OCI-LY7 (cell line): ENCODE measurements at regions not wholly inside any gene's neighbourhood (a gene's known extent, or its start where the extent isn't known, plus 50 kb on each side); places are given as distances from the start of the nearest gene placed in this dataset.

Experiments used
- CTCF ChIP-seq: fragments of 200-600 bp; sonication (generic); conservative IDR thresholded peaks from 2 replicates; pipeline ENCODE4 v1.5.1; 2014; ENCODE audit warnings: mild to moderate bottlenecking, antibody characterized with exemption, low read length, moderate library complexity, mixed read lengths
- EZH2phosphoT487 ChIP-seq: fragments of 200-600 bp; sonication (generic); IDR thresholded peaks from 2 replicates; pipeline ENCODE4 v1.6.1; 2018; ENCODE audit warnings: low read depth, borderline replicate concordance, mild to moderate bottlenecking, mixed run types, antibody characterized with exemption, low read length, moderate library complexity, mixed read lengths

GRCh38 chr13:89988206-89988605, 1359.3 kb upstream of the MIR17HG start:
- TF ChIP-seq EZH2phosphoT487 (no peak), CTCF (no peak)
